HG02943 (cell line): ENCODE measurements at regions not wholly inside any gene's neighbourhood (a gene's known extent, or its start where the extent isn't known, plus 50 kb on each side); places are given as distances from the start of the nearest gene placed in this dataset.
"Not testable (repeated sequence)": the region's sequence is repeated elsewhere in the genome, so short reads cannot be mapped to it uniquely, and the experiment has no call there.

Source experiments
- ATAC-seq: cut with Tn5 transposase; IDR thresholded peaks from one replicate; pipeline ENCODE4 v1.9.1; 2021; ENCODE audit warnings: mild to moderate bottlenecking, low read depth, moderate library complexity; ENCODE audit not compliant: unreplicated experiment

DNA sequence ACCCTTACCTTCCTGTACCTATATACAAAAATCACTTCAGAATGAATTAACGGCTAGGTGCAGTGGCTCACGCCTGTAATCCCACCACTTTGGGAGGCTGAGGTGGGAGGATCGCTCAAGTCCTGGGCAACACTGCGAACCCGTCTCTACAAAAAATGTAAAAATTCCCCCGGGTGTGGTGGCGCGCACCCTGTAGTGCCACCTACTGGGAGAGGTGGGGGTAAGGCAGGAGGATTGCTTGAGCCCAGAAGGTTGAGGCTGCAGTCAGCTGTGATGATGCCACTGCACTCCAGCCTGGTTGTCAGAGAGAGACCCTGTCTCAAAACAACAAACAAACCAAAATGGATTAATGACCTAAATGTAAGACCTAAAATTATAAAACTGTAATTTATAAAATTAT, 307.6 kb downstream of the SPATA31A1 start:
- not testable (repeated sequence) for ATAC-seq

- peak; percentile 59 for ATAC-seq
Measured at GRCh38 chr9:39663713-39664112, 308.2 kb downstream of the SPATA31A1 start.

DNA sequence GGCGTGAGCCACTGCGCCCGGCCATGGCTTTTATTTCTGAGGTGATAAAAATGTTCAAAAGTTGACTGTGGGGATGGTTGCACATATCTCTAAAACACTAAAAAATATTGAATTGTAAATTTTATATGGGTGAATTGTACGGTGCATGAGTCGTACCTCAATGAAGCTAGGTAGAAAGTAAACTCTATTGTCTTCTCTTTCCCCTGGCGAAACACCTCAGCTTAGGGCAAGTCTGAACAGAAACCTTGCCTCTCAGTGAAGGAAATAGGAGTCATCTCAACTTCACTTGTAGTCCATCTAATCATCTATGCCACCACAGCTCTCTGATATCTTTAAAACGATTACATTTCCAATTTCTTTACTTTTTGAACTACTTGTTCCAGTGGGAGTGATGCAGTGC, 309.6 kb downstream of the SPATA31A1 start:
- not testable (repeated sequence) for ATAC-seq

DNA sequence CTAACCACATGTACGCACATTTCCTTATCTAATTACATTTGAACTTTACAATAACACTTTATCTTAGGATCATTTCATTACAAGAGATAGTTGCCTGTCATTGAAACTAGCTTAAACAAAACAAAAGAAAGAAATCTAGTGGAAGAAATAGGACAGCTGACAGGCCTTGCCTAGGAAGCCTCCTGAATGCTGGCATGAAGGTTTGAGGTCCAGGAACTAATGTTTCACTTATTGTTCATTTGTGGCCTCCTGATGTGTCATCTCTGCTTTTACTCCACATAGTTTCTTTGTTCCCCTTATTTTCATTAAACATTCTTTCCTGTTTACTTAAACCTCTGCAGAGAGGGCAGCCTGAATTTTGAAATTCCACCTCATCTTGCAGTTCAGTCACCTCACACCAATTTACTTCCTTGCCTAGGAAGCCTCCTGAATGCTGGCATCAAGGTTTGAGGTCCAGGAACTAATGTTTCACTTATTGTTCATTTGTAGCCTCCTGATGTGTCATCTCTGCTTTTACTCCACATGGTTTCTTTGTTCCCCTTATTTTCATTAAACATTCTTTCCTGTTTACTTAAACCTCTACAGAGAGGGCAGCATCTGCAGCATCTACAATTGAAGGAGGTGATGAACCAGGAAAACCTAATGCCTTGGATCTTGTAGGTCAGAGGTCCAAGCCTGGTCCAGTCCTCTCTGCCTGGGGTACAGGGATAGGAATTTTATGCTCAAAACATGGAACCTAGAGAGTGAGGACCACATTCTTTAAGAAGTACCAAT, 319.2 kb downstream of the SPATA31A1 start:
- not testable (repeated sequence) for ATAC-seq

- ATAC-seq: not testable (repeated sequence)
Measured at GRCh38 chr9:39675211-39675553, 319.7 kb downstream of the SPATA31A1 start.

DNA sequence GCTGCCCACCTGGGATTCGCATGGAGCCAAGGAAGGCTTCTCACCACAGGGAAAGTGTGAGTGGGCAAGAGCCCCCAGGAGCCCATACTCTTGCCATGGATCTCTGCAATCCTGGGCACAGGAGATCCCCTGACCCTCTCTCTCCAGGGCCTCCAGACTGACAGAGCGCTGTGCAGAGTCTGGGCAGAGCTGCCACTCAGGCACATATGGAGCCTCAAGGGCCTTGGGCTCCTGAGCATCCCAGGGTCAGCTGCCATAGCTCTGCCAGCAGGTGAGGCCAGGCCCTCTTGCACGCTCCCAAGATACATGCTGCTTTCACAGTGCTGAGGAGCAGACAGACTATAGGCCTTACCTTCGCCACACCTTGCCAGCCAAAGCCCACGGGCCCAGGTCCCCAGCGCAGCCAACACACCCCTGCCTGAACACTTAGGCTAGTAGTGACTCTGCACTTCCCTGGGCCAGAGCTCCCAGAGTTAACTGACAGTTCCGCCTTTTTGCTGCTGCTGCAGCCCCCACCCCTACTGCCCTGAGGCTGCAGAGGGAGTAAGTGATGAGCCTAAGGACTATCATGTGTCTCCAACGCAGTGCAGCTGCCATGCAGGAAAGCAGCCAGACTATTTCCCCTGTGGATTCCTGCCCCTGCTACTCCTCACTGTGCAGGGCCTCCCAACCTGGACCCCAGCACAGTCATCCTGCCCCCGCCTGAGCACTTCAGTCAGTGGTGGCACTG, 323.2 kb downstream of the SPATA31A1 start:
- not testable (repeated sequence) for ATAC-seq

- ATAC-seq: not testable (repeated sequence)
Measured at GRCh38 chr9:39680694-39681401, 325.4 kb downstream of the SPATA31A1 start.

DNA sequence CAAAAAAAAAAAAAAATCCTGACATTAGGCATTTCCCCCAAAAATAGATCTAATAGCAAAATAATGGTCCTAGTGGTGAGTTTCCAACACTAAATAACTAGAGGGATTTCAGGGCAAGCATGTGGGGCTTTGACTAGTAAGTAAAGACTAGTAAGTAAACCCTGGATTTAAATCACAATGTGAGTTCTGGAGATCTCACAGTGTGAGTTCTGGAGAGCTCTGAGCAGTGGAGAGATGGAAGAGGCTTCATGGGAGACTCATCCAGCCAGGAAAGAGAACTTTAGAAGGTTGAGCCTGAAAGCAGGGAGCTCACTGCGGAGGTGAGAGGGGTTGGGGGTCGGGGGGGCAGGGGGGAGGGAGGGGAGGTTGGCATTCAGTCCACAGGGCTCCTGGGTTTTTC, 373.4 kb downstream of the SPATA31A1 start:
- ATAC-seq: not testable (repeated sequence)

- not testable (repeated sequence) for ATAC-seq
Measured at GRCh38 chr9:39744898-39745297, 389.4 kb downstream of the SPATA31A1 start.

DNA sequence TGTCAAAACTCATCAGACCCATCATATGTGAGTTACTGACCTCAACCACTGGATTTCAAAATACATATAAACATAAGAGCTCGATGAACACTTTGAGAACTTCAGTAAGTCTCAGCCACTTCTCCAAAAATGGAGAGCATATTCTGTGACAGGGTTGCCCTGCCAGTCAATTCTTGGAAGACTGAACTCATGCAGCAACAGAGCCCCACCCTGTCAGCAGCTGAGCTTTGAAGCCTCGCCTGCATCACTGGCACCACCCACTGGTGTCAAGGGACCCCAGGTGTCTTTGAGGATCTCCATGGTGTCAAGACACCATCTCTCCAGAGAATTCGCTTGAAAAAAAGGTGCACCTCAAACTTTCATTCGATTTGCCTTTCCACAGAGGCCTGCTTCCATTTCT, 420.1 kb downstream of the SPATA31A1 start:
- not testable (repeated sequence) for ATAC-seq

- ATAC-seq: peak; percentile 99
Measured at GRCh38 chr9:39791356-39791755, 435.9 kb downstream of the SPATA31A1 start.

- ATAC-seq: not testable (repeated sequence)
Measured at GRCh38 chr9:39797935-39798334, 442.5 kb downstream of the SPATA31A1 start.

- not testable (repeated sequence) for ATAC-seq
Measured at GRCh38 chr9:39799252-39799651, 443.8 kb downstream of the SPATA31A1 start.

GRCh38 chr9:39802561-39802960, 447.1 kb downstream of the SPATA31A1 start:
- ATAC-seq: not testable (repeated sequence)

DNA sequence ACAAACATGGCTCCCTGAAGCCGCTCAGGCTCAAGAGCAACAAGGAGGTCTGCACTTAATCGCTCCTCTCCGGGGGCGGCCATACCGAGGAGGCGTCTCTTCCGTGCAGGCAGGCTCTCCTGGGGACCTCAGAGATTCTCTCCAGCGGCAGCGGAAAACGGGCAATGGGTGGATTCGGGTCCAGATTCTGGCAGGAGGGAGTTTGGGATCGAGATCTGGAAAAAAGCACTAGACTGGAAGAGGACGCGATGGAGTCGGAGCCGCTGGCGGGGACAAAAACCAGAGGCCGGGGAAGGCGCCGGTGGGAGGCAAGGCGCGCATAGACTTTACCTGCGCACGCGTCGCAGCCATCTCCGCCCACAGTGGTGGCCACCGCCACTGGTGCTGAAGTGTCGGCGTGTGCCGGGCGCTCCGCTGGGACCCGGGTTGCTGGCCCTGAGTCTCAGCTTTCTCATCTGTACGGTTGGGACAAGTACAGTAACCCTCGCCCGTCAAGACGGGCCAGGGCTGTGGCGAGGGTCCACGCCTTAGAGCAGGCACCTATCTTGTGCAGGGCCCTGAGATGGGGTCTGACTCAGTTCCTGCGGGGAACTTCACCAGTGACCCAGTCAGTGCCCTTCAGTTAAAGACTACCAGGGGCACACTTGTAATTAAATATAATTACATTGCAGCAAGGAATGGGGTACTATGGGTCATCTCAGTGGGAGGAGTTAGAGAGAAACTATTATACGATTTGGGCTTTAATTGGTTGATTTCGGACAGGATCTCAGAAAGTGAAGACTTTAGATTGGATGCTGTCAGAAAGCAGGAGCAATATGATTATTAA, 454.1 kb downstream of the SPATA31A1 start:
- ATAC-seq: not testable (repeated sequence)

- not testable (repeated sequence) for ATAC-seq
Measured at GRCh38 chr9:39810401-39810800, 454.9 kb downstream of the SPATA31A1 start.

DNA sequence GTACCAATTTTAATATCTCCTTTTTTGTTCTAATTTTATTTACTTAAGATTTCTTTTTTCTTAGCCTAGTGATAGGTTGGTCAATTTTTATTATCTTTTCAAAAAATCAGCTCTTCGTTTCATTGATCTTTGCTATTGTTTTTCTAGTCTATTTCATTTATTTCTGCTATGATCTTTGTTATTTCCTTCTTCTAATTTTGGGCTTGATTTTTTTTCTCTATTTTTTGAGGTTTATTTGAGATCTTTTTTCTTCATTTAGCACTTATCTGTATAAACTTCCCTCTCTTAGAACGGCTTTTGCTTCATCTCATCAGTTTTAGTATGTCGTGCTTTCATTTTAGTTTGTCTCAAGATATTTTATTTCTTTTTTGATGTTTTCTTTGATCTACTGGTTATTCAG, 456.1 kb downstream of the SPATA31A1 start:
- not testable (repeated sequence) for ATAC-seq

DNA sequence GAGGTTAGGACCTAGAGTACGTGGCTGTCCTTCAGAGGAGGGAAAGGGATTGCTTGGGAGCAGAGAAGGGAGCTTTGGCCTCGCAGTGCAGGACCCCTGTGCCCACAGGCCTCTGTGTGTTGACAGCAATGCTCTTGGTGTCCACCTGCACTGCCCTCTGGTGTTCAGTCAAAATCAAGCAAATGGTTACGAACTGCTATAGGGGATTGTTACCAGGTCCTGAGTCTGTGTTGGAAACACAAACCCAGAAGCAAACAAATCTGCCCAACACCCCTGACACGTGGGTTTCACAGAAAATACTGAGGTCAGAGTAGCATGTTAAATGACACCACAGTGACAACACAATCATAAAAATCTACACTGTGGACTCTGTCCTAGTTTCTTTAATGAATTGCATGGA, 473.0 kb downstream of the SPATA31A1 start:
- not testable (repeated sequence) for ATAC-seq
